GM18511 (cell line): ENCODE measurements at regions not wholly inside any gene's neighbourhood (a gene's known extent, or its start where the extent isn't known, plus 50 kb on each side); places are given as distances from the start of the nearest gene placed in this dataset.
"Not testable (repeated sequence)": the region's sequence is repeated elsewhere in the genome, so short reads cannot be mapped to it uniquely, and the experiment has no call there.

Experiments used
- ATAC-seq: cut with Tn5 transposase; IDR thresholded peaks from one replicate; pipeline ENCODE4 v1.9.1; 2021; ENCODE audit warnings: mild to moderate bottlenecking, moderate library complexity; ENCODE audit not compliant: unreplicated experiment

DNA sequence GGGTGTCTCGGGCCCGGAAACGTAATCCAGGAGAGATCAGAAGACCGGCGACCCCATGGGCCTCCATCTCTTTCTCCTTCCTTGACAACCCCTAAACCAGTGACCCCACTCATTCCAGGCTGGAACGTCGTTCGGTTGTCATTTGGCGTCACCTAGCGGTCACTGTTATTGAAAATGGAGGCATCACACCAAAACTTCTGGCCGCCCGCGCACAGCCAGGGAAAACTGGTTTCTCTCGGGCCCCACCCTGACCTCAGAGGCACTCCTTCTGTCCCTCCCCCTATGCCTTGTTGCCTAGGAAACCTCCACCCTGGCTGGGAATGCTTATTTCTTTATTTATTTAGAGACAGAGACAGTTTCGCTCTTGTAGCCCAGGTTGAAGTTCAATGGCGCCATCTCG, 2327.3 kb upstream of the TPTE start:
- peak; percentile 61 for ATAC-seq

GRCh38 chr21:8197377-8198027, 2323.9 kb upstream of the TPTE start:
- ATAC-seq: peak; percentile 43

GRCh38 chr21:8205094-8205891, 2316.1 kb upstream of the TPTE start:
- ATAC-seq: not testable (repeated sequence)

- ATAC-seq: not testable (repeated sequence)
These were observed 2315.5 kb upstream of the TPTE start for GRCh38 chr21:8205892-8206188.

DNA sequence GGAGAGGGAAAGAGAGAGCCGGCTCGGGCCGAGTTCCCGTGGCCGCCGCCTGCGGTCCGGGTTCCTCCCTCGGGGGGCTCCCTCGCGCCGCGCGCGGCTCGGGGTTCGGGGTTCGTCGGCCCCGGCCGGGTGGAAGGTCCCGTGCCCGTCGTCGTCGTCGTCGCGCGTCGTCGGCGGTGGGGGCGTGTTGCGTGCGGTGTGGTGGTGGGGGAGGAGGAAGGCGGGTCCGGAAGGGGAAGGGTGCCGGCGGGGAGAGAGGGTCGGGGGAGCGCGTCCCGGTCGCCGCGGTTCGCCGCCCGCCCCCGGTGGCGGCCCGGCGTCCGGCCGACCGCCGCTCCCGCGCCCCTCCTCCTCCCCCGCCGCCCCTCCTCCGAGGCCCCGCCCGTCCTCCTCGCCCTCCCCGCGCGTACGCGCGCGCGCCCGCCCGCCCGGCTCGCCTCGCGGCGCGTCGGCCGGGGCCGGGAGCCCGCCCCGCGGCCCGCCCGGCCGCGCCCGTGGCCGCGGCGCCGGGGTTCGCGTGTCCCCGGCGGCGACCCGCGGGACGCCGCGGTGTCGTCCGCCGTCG, 2308.3 kb upstream of the TPTE start:
- ATAC-seq: peak; percentile 61

GRCh38 chr21:8214539-8214938, 2306.8 kb upstream of the TPTE start:
- ATAC-seq: not testable (repeated sequence)

DNA sequence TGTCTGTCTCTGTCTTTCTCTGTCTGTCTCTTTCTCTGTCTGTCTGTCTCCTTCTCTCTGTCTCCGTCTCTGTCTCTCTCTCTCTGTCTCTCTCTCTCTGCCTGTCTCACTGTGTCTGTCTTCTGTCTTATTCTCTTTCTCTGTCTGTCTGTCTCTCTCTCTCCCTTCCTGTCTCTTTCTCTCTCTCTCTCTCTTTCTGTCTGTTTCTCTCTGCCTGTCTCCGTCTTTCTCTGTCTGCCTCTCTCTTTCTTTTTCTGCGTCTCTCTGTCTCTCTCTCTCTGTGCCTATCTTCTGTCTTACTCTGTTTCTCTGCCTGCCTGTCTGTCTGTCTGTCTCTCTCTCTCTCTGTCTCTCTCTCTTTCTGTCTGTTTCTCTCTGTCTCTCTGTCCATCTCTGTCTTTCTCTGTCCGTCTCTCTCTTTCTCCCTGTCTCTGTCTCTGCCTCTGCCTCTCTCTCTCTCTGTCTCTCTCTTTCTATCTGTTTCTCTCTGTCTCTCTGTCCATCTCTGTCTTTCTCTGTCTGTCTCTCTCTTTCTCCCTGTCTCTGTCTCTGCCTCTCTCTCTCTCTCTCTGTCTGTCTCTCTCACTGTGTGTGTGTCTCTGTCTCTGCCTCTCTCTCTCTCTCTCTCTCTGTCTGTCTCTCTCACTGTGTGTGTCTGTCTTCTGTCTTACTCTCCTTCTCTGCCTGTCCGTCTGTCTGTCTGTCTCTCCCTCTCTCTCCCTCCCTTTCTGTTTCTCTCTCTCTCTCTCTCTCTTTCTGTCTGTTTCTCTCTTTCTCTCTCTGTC, 2291.8 kb upstream of the TPTE start:
- not testable (repeated sequence) for ATAC-seq

DNA sequence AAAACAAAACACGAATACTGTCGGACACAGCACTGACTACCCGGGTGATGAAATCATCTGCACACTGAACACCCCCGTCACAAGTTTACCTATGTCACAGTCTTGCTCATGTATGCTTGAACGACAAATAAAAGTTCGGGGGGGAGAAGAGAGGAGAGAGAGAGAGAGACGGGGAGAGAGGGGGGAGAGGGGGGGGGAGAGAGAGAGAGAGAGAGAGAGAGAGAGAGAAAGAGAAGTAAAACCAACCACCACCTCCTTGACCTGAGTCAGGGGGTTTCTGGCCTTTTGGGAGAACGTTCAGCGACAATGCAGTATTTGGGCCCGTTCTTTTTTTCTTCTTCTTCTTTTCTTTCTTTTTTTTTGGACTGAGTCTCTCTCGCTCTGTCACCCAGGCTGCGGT, 2290.1 kb upstream of the TPTE start:
- not testable (repeated sequence) for ATAC-seq

- not testable (repeated sequence) for ATAC-seq
These were observed 2288.4 kb upstream of the TPTE start for GRCh38 chr21:8233000-8233399.

DNA sequence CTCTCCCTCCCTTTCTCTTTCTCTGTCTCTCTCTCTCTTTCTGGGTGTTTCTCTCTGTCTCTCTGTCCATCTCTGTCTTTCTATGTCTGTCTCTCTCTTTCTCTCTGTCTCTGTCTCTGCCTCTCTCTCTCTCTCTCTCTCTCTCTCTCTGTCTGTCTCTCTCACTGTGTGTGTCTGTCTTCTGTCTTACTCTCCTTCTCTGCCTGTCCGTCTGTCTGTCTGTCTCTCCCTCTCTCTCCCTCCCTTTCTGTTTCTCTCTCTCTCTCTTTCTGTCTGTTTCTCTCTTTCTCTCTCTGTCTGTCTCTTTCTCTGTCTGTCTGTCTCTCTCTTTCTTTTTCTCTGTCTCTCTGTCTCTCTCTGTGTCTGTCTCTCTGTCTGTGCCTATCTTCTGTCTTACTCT, 2287.3 kb upstream of the TPTE start:
- ATAC-seq: not testable (repeated sequence)

GRCh38 chr21:8244723-8245641, 2276.4 kb upstream of the TPTE start:
- peak; percentile 51 for ATAC-seq

GRCh38 chr21:8245642-8246402, 2275.6 kb upstream of the TPTE start:
- peak; percentile 72 for ATAC-seq

GRCh38 chr21:8251701-8252100, 2269.7 kb upstream of the TPTE start:
- ATAC-seq: not testable (repeated sequence)

DNA sequence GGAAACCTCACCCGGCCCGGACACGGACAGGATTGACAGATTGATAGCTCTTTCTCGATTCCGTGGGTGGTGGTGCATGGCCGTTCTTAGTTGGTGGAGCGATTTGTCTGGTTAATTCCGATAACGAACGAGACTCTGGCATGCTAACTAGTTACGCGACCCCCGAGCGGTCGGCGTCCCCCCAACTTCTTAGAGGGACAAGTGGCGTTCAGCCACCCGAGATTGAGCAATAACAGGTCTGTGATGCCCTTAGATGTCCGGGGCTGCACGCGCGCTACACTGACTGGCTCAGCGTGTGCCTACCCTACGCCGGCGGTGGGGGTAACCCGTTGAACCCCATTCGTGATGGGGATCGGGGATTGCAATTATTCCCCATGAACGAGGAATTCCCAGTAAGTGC, 2266.3 kb upstream of the TPTE start:
- not testable (repeated sequence) for ATAC-seq

- ATAC-seq: not testable (repeated sequence)
These were observed 2264.1 kb upstream of the TPTE start for GRCh38 chr21:8257083-8257799.

DNA sequence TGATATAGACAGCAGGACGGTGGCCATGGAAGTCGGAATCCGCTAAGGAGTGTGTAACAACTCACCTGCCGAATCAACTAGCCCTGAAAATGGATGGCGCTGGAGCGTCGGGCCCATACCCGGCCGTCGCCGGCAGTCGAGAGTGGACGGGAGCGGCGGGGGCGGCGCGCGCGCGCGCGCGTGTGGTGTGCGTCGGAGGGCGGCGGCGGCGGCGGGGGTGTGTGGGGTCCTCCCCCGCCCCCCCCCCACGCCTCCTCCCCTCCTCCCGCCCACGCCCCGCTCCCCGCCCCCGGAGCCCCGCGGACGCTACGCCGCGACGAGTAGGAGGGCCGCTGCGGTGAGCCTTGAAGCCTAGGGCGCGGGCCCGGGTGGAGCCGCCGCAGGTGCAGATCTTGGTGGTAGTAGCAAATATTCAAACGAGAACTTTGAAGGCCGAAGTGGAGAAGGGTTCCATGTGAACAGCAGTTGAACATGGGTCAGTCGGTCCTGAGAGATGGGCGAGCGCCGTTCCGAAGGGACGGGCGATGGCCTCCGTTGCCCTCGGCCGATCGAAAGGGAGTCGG, 2261.2 kb upstream of the TPTE start:
- not testable (repeated sequence) for ATAC-seq
